NCI-H2196 (cell line): ENCODE measurements at regions not wholly inside any gene's neighbourhood (a gene's known extent, or its start where the extent isn't known, plus 50 kb on each side); places are given as distances from the start of the nearest gene placed in this dataset.
"Not testable (repeated sequence)": the region's sequence is repeated elsewhere in the genome, so short reads cannot be mapped to it uniquely, and the experiment has no call there.

Source experiments
- DNase-seq: peaks from one replicate; lab custom pipeline; 2025; ENCODE audit not compliant: unreplicated experiment; lab: John Stamatoyannopoulos, UW

GRCh38 chr4:156419080-156419685 is 465.5 kb upstream of the CTSO start:
- DNase-seq: no peak

GRCh38 chr4:156414406-156414805 is 460.7 kb upstream of the CTSO start:
- no peak for DNase-seq

GRCh38 chr4:156413239-156414135 is 459.8 kb upstream of the CTSO start:
- DNase-seq: no peak

GRCh38 chr4:156411531-156411930 is 457.9 kb upstream of the CTSO start:
- DNase-seq: no peak

- no peak for DNase-seq
Observed at GRCh38 chr4:156408749-156409148, 455.1 kb upstream of the CTSO start.

GRCh38 chr4:156401371-156401770 is 447.7 kb upstream of the CTSO start:
- no peak for DNase-seq

- DNase-seq: no peak
Observed at GRCh38 chr4:156396534-156396933, 442.9 kb upstream of the CTSO start.

GRCh38 chr4:156391325-156391653 is 437.6 kb upstream of the CTSO start:
- no peak for DNase-seq

- no peak for DNase-seq
Observed at GRCh38 chr4:156390599-156391324, 437.1 kb upstream of the CTSO start.

- no peak for DNase-seq
Observed at GRCh38 chr4:156388826-156389225, 435.2 kb upstream of the CTSO start.

- no peak for DNase-seq
Observed at GRCh38 chr4:156378033-156378665, 424.5 kb upstream of the CTSO start.

- DNase-seq: no peak
Observed at GRCh38 chr4:156377036-156377710, 423.5 kb upstream of the CTSO start.

- no peak for DNase-seq
Observed at GRCh38 chr4:156374894-156375293, 421.2 kb upstream of the CTSO start.

- DNase-seq: no peak
Observed at GRCh38 chr4:156374069-156374468, 420.4 kb upstream of the CTSO start.

- not testable (repeated sequence) for DNase-seq
Observed at GRCh38 chr4:156367502-156367901, 413.8 kb upstream of the CTSO start.

- DNase-seq: no peak
Observed at GRCh38 chr4:156362581-156362980, 408.9 kb upstream of the CTSO start.

GRCh38 chr4:156347412-156348075 is 393.9 kb upstream of the CTSO start:
- DNase-seq: no peak

GRCh38 chr4:156346959-156347385 is 393.3 kb upstream of the CTSO start:
- DNase-seq: no peak

- DNase-seq: no peak
Observed at GRCh38 chr4:156344397-156344796, 390.7 kb upstream of the CTSO start.

GRCh38 chr4:156336511-156336910 is 382.8 kb upstream of the CTSO start:
- DNase-seq: no peak
